Endothelial cell (in vitro differentiated cells): ENCODE measurements at regions not wholly inside any gene's neighbourhood (a gene's known extent, or its start where the extent isn't known, plus 50 kb on each side); places are given as distances from the start of the nearest gene placed in this dataset.

Experiments
- DNase-seq: peaks from one replicate; pipeline ENCODE4 v3.0.0; 2021; ENCODE audit warnings: low spot score
- H3K27ac Mint-ChIP-seq: one replicate; pipeline ENCODE4 v1.8.0; 2021; ENCODE audit warnings: mixed read lengths, inconsistent platforms; ENCODE audit not compliant: unreplicated experiment
- H3K27me3 Mint-ChIP-seq: one replicate; pipeline ENCODE4 v1.8.0; 2021; ENCODE audit warnings: mild to moderate bottlenecking, moderate library complexity, mixed read lengths, inconsistent platforms; ENCODE audit not compliant: unreplicated experiment
- H3K36me3 Mint-ChIP-seq: one replicate; pipeline ENCODE4 v1.8.0; 2021; ENCODE audit warnings: mild to moderate bottlenecking, low read depth, mixed read lengths, inconsistent platforms; ENCODE audit not compliant: unreplicated experiment
- H3K4me1 Mint-ChIP-seq: one replicate; pipeline ENCODE4 v1.8.0; 2021; ENCODE audit warnings: mild to moderate bottlenecking, mixed read lengths, inconsistent platforms; ENCODE audit not compliant: unreplicated experiment
- H3K4me3 Mint-ChIP-seq: one replicate; pipeline ENCODE4 v1.8.0; 2021; ENCODE audit warnings: mild to moderate bottlenecking, mixed read lengths, inconsistent platforms; ENCODE audit not compliant: unreplicated experiment
- H3K9me3 Mint-ChIP-seq: one replicate; pipeline ENCODE4 v1.8.0; 2021; ENCODE audit warnings: mixed read lengths, inconsistent platforms; ENCODE audit not compliant: unreplicated experiment
- CTCF ChIP-seq: fragments of 200-600 bp; sonication (generic); IDR thresholded peaks from one replicate; pipeline ENCODE4 v1.5.0; 2021; ENCODE audit warnings: antibody characterized with exemption; ENCODE audit not compliant: unreplicated experiment

GRCh38 chr9:14531341-14532269 is 161.6 kb downstream of the ZDHHC21 start:
- no peaks in the 10 kb centered on the region for H3K36me3 Mint-ChIP-seq
- H3K9me3 Mint-ChIP-seq, result no peaks in the 10 kb centered on the region
- H3K27ac Mint-ChIP-seq, result no peak overlapping the region
- TF ChIP-seq CTCF, result no peak
- DNase-seq, result no peak
- H3K27me3 Mint-ChIP-seq, result peaks cover 3% of the 10 kb centered on the region
- H3K4me3 Mint-ChIP-seq, result no peak overlapping the region
- H3K4me1 Mint-ChIP-seq, result peaks cover 16% of the 10 kb centered on the region

- H3K36me3 Mint-ChIP-seq, result no peaks in the 10 kb centered on the region
- no peaks in the 10 kb centered on the region for H3K9me3 Mint-ChIP-seq
- no peak for DNase-seq
- no peak overlapping the region for H3K4me3 Mint-ChIP-seq
- peaks cover 16% of the 10 kb centered on the region for H3K4me1 Mint-ChIP-seq
- H3K27ac Mint-ChIP-seq, result no peak overlapping the region
- H3K27me3 Mint-ChIP-seq, result peaks cover 1% of the 10 kb centered on the region
- no peak for TF ChIP-seq CTCF
Measured at GRCh38 chr9:14530841-14531240, 162.4 kb downstream of the ZDHHC21 start.

- H3K27ac Mint-ChIP-seq, result no peak overlapping the region
- no peak overlapping the region for H3K4me3 Mint-ChIP-seq
- TF ChIP-seq CTCF, result no peak
- peaks cover 16% of the 10 kb centered on the region for H3K4me1 Mint-ChIP-seq
- H3K9me3 Mint-ChIP-seq, result no peaks in the 10 kb centered on the region
- DNase-seq, result no peak
- no peaks in the 10 kb centered on the region for H3K36me3 Mint-ChIP-seq
- H3K27me3 Mint-ChIP-seq, result peaks cover 1% of the 10 kb centered on the region
Measured at GRCh38 chr9:14530366-14530765, 162.9 kb downstream of the ZDHHC21 start.

- no peaks in the 10 kb centered on the region for H3K36me3 Mint-ChIP-seq
- no peak for DNase-seq
- H3K27ac Mint-ChIP-seq, result no peak overlapping the region
- H3K27me3 Mint-ChIP-seq, result peaks cover 1% of the 10 kb centered on the region
- H3K9me3 Mint-ChIP-seq, result no peaks in the 10 kb centered on the region
- H3K4me1 Mint-ChIP-seq, result peaks cover 11% of the 10 kb centered on the region
- TF ChIP-seq CTCF, result no peak
- H3K4me3 Mint-ChIP-seq, result no peak overlapping the region
Measured at GRCh38 chr9:14529629-14530028, 163.6 kb downstream of the ZDHHC21 start.

- Mint-ChIP-seq H3K4me1 (peaks cover 7% of the 10 kb centered on the region), H3K4me3 (no peak overlapping the region), H3K36me3 (no peaks in the 10 kb centered on the region), H3K9me3 (no peaks in the 10 kb centered on the region), H3K27me3 (peaks cover 1% of the 10 kb centered on the region), H3K27ac (no peak overlapping the region)
- TF ChIP-seq CTCF, result no peak
- DNase-seq, result no peak
Measured at GRCh38 chr9:14529054-14529453, 164.2 kb downstream of the ZDHHC21 start.
